Lower leg skin (tissue), 3 donors: ENCODE measurements at regions not wholly inside any gene's neighbourhood (a gene's known extent, or its start where the extent isn't known, plus 50 kb on each side); places are given as distances from the start of the nearest gene placed in this dataset.
"Not testable (repeated sequence)": the region's sequence is repeated elsewhere in the genome, so short reads cannot be mapped to it uniquely, and the experiment has no call there.

Source experiments
- CTCF ChIP-seq, 3 donors: fragments of 450-650 bp; IDR thresholded peaks; one replicate each; pipeline ENCODE4 v1.5.1; 2016; ENCODE audit warnings: antibody characterized with exemption in 3 of 3, mild to moderate bottlenecking in 3 of 3, moderate library complexity in 2 of 3
- POLR2A ChIP-seq, 2 donors: fragments of 450-650 bp; IDR thresholded peaks; one replicate each; pipeline ENCODE4 v1.6.1; 2016 to 2017; ENCODE audit warnings: antibody characterized with exemption in 2 of 2, mild to moderate bottlenecking in 1 of 2, moderate library complexity in 1 of 2

GRCh38 chr15:22710831-22711341 is 75.6 kb upstream of the NIPA1 start:
- TF ChIP-seq POLR2A, CTCF (IDR thresholded peaks at IDR 0.05): not testable (repeated sequence)
